ENCODE measurements at regions not wholly inside any gene's neighbourhood (a gene's known extent, or its start where the extent isn't known, plus 50 kb on each side); places are given as distances from the start of the nearest gene placed in this dataset.

- no peak for DNase-seq (ENCODE audit: low read depth)
- TF ChIP-seq CTCF (IDR thresholded peaks at IDR 0.05; ENCODE audit: control insufficient read depth, extremely low read depth, insufficient read depth) = no peak
- H3K4me3 ChIP-seq (ENCODE audit: low read depth, low read length) = no peak overlapping the region
These were observed 263.5 kb downstream of the SPATA31D1 start for GRCh38 chr9:82252116-82252515.

DNA sequence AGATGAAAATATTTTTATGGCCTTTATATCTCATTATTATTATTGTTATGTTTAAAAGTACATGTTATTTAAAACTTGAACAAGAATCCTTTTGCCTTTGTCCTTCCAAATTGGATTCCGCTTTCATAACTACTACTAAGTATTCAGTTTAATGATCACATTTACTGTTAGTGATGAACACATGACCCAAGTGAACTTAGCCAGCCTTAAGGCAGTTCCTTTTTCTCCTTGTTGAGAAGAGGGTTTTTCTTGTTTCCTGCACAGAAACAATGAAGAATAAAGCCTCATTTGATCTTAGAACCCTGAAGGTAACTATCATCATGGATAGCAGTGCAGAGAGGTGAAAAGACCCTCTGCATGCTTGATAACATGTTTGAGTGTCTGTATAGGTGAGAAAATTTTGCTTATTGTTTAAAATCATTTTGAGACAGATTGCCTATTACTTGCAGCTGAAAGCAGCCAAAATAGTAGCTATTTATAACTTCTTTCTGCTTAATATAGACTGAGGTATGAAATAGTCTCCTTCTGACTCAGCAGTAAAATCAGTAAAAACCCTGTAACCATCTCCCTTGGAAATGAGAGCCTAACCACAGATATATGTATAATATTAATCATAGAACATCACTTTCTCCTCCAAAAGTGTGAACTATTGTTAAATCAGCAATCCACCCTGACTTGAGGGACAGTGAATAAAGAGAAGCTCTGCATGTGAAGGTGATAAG is 266.2 kb downstream of the SPATA31D1 start:
- H3K4me3 ChIP-seq (ENCODE audit: low read depth, low read length) = no peak overlapping the region
- no peak for TF ChIP-seq CTCF (IDR thresholded peaks at IDR 0.05; ENCODE audit: control insufficient read depth, extremely low read depth, insufficient read depth)
- no peak for DNase-seq (ENCODE audit: low read depth)

DNA sequence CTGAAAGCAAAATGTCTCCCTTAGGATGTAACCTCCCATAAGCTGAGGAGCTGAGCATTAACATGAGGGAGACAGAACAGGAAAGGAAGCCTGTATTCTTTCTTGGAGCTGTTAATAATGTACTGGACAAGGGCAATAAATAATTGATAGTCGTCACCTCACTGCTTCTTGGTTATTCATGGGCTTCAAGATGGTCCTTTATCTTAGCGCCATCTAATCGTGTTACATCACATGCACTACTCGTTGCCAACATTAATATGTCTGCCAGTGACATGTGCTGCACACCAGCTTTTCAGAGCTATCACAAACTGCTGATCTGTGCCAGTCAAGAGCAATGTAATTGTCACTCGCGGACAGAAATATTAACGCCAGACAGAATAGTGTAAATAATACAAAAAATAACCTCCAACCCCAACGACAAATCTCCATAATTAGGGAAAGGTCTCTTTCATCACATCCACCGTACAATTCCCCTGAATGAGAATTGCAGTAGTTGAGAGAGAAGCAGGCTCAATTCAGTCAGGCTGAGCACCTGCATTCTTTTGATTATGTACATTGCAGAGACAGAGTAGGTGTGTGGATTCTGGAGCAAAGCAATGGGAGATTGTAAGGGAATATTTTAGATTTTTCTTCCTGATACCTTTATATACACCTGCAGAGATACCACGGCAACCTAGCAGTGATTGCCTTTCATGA is 267.1 kb downstream of the SPATA31D1 start:
- H3K4me3 ChIP-seq (ENCODE audit: low read depth, low read length) = no peak overlapping the region
- TF ChIP-seq CTCF (IDR thresholded peaks at IDR 0.05; ENCODE audit: control insufficient read depth, extremely low read depth, insufficient read depth) = no peak
- DNase-seq (ENCODE audit: low read depth) = no peak

DNA sequence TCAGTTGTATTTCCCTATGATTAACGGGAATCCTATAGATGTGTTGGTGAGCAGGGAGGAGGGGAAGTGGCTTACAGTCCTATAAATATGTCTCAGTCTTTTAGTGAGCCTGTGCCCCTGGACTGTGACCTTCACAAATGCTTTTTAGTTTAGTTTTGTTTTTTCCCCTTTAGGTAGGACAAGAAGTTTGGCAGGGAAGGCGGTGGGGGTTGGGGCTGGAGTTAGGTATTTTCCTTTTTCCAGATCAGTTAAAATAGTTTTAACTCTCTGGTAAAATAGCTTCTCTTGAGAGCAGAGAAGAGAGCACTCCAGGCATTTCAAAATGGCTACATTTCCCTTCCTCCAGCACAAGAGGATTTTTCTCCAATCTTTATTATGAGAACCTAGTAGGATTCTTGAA is 272.1 kb downstream of the SPATA31D1 start:
- no peak for DNase-seq (ENCODE audit: low read depth)
- no peak for TF ChIP-seq CTCF (IDR thresholded peaks at IDR 0.05; ENCODE audit: control insufficient read depth, extremely low read depth, insufficient read depth)
- H3K4me3 ChIP-seq (ENCODE audit: low read depth, low read length) = no peak overlapping the region

GRCh38 chr9:82263619-82264018 is 275.0 kb downstream of the SPATA31D1 start:
- no peak for DNase-seq (ENCODE audit: low read depth)
- H3K4me3 ChIP-seq (ENCODE audit: low read depth, low read length) = no peak overlapping the region

DNA sequence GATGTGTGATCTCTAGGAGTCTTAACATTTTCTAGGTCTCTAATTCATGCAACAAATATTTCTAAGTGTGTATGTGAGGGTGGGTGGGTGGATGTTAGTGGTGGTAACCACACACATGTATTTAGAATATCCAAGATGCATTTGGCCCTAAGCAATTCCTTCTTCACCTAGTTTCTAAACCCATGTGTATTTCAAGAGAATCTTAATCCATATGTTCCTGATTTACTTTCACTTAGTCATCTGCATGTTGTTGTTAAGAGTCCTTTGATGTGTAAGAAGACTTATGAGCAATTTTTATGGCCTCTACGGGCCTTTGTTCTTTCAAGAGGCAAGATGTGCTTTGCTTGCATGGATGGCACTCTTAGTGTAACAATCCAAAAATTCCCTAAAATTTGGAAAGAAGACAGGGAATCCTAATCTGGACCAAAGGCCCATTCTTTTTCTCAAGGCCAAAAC is 282.6 kb downstream of the SPATA31D1 start:
- TF ChIP-seq CTCF (IDR thresholded peaks at IDR 0.05; ENCODE audit: control insufficient read depth, extremely low read depth, insufficient read depth) = no peak
- DNase-seq (ENCODE audit: low read depth) = no peak
- no peak overlapping the region for H3K4me3 ChIP-seq (ENCODE audit: low read depth, low read length)

More at GRCh38 chr9:82263619-82264018, 275.0 kb downstream of the SPATA31D1 start:
- no peak for TF ChIP-seq CTCF (IDR thresholded peaks at IDR 0.05; ENCODE audit: control insufficient read depth, extremely low read depth, insufficient read depth)
